ENCODE measurements at regions not wholly inside any gene's neighbourhood (a gene's known extent, or its start where the extent isn't known, plus 50 kb on each side); places are given as distances from the start of the nearest gene placed in this dataset.

DNA sequence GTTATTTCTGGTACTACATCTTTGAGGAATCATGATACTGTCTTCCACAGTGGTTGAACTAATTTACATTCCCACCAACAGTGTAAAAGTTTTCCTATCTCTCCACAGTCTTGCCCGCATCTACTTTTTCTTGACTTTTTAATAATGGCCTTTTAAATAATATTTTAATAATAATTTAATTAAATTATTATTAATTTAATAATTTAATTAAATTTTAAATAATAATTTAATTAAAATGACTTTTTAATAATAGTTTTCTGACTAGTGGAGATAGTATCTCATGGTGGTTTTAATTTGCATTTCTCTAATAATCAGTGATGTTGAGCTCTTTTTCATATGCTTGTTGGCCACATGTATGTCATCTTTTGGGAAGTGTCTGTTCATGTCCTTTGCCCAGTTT lies 1395.0 kb upstream of the ADGRL3 start:
- no peaks in the 10 kb centered on the region for H3K36me3 ChIP-seq (ENCODE audit: control insufficient read depth, insufficient read depth, low read length)

GRCh38 chr4:59814402-59815010 lies 1385.6 kb upstream of the ADGRL3 start:
- Histone ChIP-seq H3K4me1 (ENCODE audit: control insufficient read depth, insufficient read depth, low read length) (no peaks in the 10 kb centered on the region), H3K9me3 (ENCODE audit: control insufficient read depth, low read length) (no peaks in the 10 kb centered on the region), H3K27ac (ENCODE audit: insufficient read depth, low read depth, low read length, poor library complexity, severe bottlenecking) (no peak overlapping the region), H3K36me3 (ENCODE audit: control insufficient read depth, insufficient read depth, low read length) (no peaks in the 10 kb centered on the region), H3K4me3 (ENCODE audit: insufficient read depth, low read depth, low read length) (no peak overlapping the region), H3K27me3 (ENCODE audit: control insufficient read depth, insufficient read depth, low read length, poor library complexity, severe bottlenecking) (no peaks in the 10 kb centered on the region)
- 93 to 94% methylated on average over 3 of the region's 4 CpGs for WGBS, 2 experiments

More for the DNA sequence above, 1395.0 kb upstream of the ADGRL3 start:
- no peak overlapping the region for H3K4me3 ChIP-seq (ENCODE audit: insufficient read depth, low read depth, low read length)
- no peaks in the 10 kb centered on the region for H3K4me1 ChIP-seq (ENCODE audit: control insufficient read depth, insufficient read depth, low read length)
- WGBS, 2 experiments = no CpG with 5 or more reads among the region's 1 CpG
- H3K27me3 ChIP-seq (ENCODE audit: control insufficient read depth, insufficient read depth, low read length, poor library complexity, severe bottlenecking) = no peaks in the 10 kb centered on the region
- no peaks in the 10 kb centered on the region for H3K9me3 ChIP-seq (ENCODE audit: control insufficient read depth, low read length)
- no peak overlapping the region for H3K27ac ChIP-seq (ENCODE audit: insufficient read depth, low read depth, low read length, poor library complexity, severe bottlenecking)

DNA sequence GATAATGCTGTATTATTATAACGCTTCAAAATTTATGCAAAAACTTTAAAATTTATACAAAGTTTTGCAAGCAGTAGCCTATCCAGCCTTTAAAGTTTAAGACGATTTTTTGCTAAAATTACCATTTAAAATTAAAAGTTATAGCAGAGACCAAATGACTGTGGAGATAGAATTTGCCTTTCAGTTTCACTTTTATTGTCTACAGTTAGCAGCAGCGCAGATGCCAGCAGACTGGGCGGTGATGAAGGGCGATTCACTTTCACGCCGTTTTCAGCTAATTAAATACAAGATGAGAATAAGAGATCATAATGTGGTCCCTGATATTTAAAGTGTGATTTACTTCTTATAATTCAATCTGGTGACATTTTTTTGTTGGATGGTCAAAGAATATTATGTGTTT lies 1381.5 kb upstream of the ADGRL3 start:
- Histone ChIP-seq H3K27ac (ENCODE audit: insufficient read depth, low read depth, low read length, poor library complexity, severe bottlenecking) (no peak overlapping the region), H3K4me3 (ENCODE audit: insufficient read depth, low read depth, low read length) (no peak overlapping the region), H3K36me3 (ENCODE audit: control insufficient read depth, insufficient read depth, low read length) (no peaks in the 10 kb centered on the region), H3K27me3 (ENCODE audit: control insufficient read depth, insufficient read depth, low read length, poor library complexity, severe bottlenecking) (no peaks in the 10 kb centered on the region), H3K4me1 (ENCODE audit: control insufficient read depth, insufficient read depth, low read length) (no peaks in the 10 kb centered on the region), H3K9me3 (ENCODE audit: control insufficient read depth, low read length) (no peaks in the 10 kb centered on the region)
- WGBS, 2 experiments = 90 to 97% methylated on average over 5 to 6 of the region's 7 CpGs

DNA sequence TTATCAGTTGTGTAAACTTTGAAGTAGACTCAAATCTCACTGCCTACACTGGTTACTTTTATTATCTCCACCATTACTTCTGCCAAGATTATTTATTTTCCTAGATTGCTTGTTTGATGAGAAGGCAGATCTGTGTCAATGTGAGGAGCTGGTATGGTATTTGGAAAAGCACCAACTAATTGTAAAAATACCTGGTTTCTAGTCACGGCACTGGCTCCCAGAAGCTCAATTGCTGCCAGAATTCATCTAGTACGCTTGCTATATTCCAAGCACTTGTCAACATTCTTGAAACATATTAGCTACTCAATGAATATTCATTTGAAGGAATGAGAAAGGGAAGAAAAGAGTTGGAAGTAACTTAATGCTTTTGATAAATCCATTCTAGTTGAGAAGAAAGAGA lies 1376.8 kb upstream of the ADGRL3 start:
- 86 to 95% methylated on average over 2 of the region's 2 CpGs for WGBS, 2 experiments
- Histone ChIP-seq H3K36me3 (ENCODE audit: control insufficient read depth, insufficient read depth, low read length) (no peaks in the 10 kb centered on the region), H3K27me3 (ENCODE audit: control insufficient read depth, insufficient read depth, low read length, poor library complexity, severe bottlenecking) (no peaks in the 10 kb centered on the region), H3K9me3 (ENCODE audit: control insufficient read depth, low read length) (no peaks in the 10 kb centered on the region), H3K27ac (ENCODE audit: insufficient read depth, low read depth, low read length, poor library complexity, severe bottlenecking) (no peak overlapping the region), H3K4me1 (ENCODE audit: control insufficient read depth, insufficient read depth, low read length) (no peaks in the 10 kb centered on the region), H3K4me3 (ENCODE audit: insufficient read depth, low read depth, low read length) (no peak overlapping the region)

DNA sequence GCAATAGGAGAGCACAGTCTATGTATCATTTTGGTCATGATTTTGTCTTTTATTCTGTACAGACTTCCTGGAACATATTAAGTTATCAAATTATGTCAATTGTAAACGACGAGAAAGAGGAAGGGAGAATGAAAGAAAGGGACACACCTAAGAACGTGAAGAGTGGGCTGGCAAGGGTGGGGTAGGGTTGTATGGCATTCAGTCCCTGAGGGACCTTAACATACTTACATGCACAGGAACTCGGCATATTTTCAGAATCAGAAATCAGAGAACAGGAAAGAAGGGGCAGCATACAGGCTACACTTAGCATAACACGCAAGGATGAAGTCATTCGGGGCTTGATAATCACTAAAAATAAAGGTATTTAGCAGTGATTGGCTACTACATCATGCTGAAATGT lies 1375.0 kb upstream of the ADGRL3 start:
- no peak overlapping the region for H3K4me3 ChIP-seq (ENCODE audit: insufficient read depth, low read depth, low read length)
- H3K36me3 ChIP-seq (ENCODE audit: control insufficient read depth, insufficient read depth, low read length) = no peaks in the 10 kb centered on the region
- WGBS, 2 experiments = 90 to 97% methylated on average over 6 of the region's 6 CpGs
- H3K9me3 ChIP-seq (ENCODE audit: control insufficient read depth, low read length) = no peaks in the 10 kb centered on the region
- no peaks in the 10 kb centered on the region for H3K27me3 ChIP-seq (ENCODE audit: control insufficient read depth, insufficient read depth, low read length, poor library complexity, severe bottlenecking)
- no peaks in the 10 kb centered on the region for H3K4me1 ChIP-seq (ENCODE audit: control insufficient read depth, insufficient read depth, low read length)
- no peak overlapping the region for H3K27ac ChIP-seq (ENCODE audit: insufficient read depth, low read depth, low read length, poor library complexity, severe bottlenecking)

- Histone ChIP-seq H3K27ac (ENCODE audit: insufficient read depth, low read depth, low read length, poor library complexity, severe bottlenecking) (no peak overlapping the region), H3K9me3 (ENCODE audit: control insufficient read depth, low read length) (no peaks in the 10 kb centered on the region), H3K4me1 (ENCODE audit: control insufficient read depth, insufficient read depth, low read length) (no peaks in the 10 kb centered on the region), H3K4me3 (ENCODE audit: insufficient read depth, low read depth, low read length) (no peak overlapping the region), H3K27me3 (ENCODE audit: control insufficient read depth, insufficient read depth, low read length, poor library complexity, severe bottlenecking) (no peaks in the 10 kb centered on the region), H3K36me3 (ENCODE audit: control insufficient read depth, insufficient read depth, low read length) (no peaks in the 10 kb centered on the region)
- WGBS, 2 experiments = 94 to 96% methylated on average over 2 of the region's 2 CpGs
These were observed 1368.4 kb upstream of the ADGRL3 start for GRCh38 chr4:59831746-59832145.

DNA sequence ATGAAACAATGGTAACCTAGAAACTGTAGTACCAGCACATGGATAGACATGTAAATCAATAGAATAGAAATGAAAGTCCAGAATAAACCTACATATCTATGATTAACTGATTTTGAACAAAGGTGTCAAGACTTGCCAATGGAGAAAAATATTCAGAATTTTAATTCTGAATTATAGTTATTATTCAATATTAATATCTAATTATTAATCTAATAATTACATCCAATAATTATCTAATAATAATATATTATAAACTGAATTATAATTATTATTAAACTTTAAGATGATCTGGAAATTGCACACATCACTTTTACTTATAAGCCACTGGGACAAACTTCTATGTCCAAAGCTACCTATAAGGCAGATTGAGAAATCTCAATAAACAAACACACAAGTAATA lies 1365.2 kb upstream of the ADGRL3 start:
- H3K4me3 ChIP-seq (ENCODE audit: insufficient read depth, low read depth, low read length) = no peak overlapping the region
- H3K27me3 ChIP-seq (ENCODE audit: control insufficient read depth, insufficient read depth, low read length, poor library complexity, severe bottlenecking) = no peaks in the 10 kb centered on the region
- H3K36me3 ChIP-seq (ENCODE audit: control insufficient read depth, insufficient read depth, low read length) = no peaks in the 10 kb centered on the region
- no peak overlapping the region for H3K27ac ChIP-seq (ENCODE audit: insufficient read depth, low read depth, low read length, poor library complexity, severe bottlenecking)
- no peaks in the 10 kb centered on the region for H3K9me3 ChIP-seq (ENCODE audit: control insufficient read depth, low read length)
- no peaks in the 10 kb centered on the region for H3K4me1 ChIP-seq (ENCODE audit: control insufficient read depth, insufficient read depth, low read length)

DNA sequence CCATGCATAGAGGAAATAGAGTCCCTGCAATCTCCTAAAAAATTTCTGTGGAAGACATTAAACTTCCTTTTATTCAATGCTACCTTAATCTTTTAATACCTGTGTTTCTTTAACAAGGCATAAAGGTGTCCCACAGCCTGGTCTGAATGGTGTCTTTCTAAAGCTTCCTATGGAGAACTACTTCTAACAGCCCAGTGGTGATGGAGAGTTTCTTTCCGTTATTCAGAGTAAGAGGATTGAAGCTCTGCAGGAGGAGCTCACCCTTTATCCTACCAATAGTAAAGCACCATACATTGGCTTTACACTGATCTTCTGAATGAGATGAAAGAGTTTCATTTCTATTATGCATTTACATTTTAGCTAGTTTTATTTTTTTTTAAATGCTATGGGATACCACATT lies 1362.4 kb upstream of the ADGRL3 start:
- no peak overlapping the region for H3K27ac ChIP-seq (ENCODE audit: insufficient read depth, low read depth, low read length, poor library complexity, severe bottlenecking)
- H3K9me3 ChIP-seq (ENCODE audit: control insufficient read depth, low read length) = no peaks in the 10 kb centered on the region
- H3K4me1 ChIP-seq (ENCODE audit: control insufficient read depth, insufficient read depth, low read length) = no peaks in the 10 kb centered on the region
- 40% methylated on average over 1 of the region's 1 CpG; no CpG with 5 or more reads in 1 of the 2 experiments for WGBS, 2 experiments
- H3K36me3 ChIP-seq (ENCODE audit: control insufficient read depth, insufficient read depth, low read length) = no peaks in the 10 kb centered on the region
- H3K4me3 ChIP-seq (ENCODE audit: insufficient read depth, low read depth, low read length) = no peak overlapping the region
- H3K27me3 ChIP-seq (ENCODE audit: control insufficient read depth, insufficient read depth, low read length, poor library complexity, severe bottlenecking) = no peaks in the 10 kb centered on the region

- H3K9me3 ChIP-seq (ENCODE audit: control insufficient read depth, low read length) = no peaks in the 10 kb centered on the region
- 76 to 90% methylated on average over 3 of the region's 3 CpGs for WGBS, 2 experiments
- no peaks in the 10 kb centered on the region for H3K4me1 ChIP-seq (ENCODE audit: control insufficient read depth, insufficient read depth, low read length)
- no peak overlapping the region for H3K4me3 ChIP-seq (ENCODE audit: insufficient read depth, low read depth, low read length)
- H3K27ac ChIP-seq (ENCODE audit: insufficient read depth, low read depth, low read length, poor library complexity, severe bottlenecking) = no peak overlapping the region
- no peaks in the 10 kb centered on the region for H3K27me3 ChIP-seq (ENCODE audit: control insufficient read depth, insufficient read depth, low read length, poor library complexity, severe bottlenecking)
- H3K36me3 ChIP-seq (ENCODE audit: control insufficient read depth, insufficient read depth, low read length) = no peaks in the 10 kb centered on the region
These were observed 1361.9 kb upstream of the ADGRL3 start for GRCh38 chr4:59838236-59838635.

DNA sequence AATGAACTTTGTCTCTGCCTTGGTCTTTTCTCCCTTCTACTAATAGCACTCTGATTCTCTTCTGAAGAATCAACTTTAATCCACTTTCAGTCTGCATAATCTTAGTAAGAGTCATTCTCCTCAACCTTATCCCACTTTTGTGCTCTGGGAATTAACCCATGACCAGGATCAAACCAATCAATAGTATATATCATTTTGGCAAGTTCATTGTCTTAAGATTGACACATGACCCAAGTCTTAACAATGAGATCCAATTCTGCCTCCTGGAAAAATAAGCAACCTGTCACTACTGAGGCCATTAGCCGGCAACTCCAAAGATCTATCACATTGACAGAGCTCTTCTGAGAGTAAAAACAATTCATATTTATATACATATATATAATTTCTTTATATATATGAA lies 1358.4 kb upstream of the ADGRL3 start:
- H3K36me3 ChIP-seq (ENCODE audit: control insufficient read depth, insufficient read depth, low read length) = no peaks in the 10 kb centered on the region
- H3K27me3 ChIP-seq (ENCODE audit: control insufficient read depth, insufficient read depth, low read length, poor library complexity, severe bottlenecking) = no peaks in the 10 kb centered on the region
- H3K4me3 ChIP-seq (ENCODE audit: insufficient read depth, low read depth, low read length) = no peak overlapping the region
- no peaks in the 10 kb centered on the region for H3K9me3 ChIP-seq (ENCODE audit: control insufficient read depth, low read length)
- H3K4me1 ChIP-seq (ENCODE audit: control insufficient read depth, insufficient read depth, low read length) = no peaks in the 10 kb centered on the region
- WGBS, 2 experiments = no CpG with 5 or more reads among the region's 1 CpG
- H3K27ac ChIP-seq (ENCODE audit: insufficient read depth, low read depth, low read length, poor library complexity, severe bottlenecking) = no peak overlapping the region

DNA sequence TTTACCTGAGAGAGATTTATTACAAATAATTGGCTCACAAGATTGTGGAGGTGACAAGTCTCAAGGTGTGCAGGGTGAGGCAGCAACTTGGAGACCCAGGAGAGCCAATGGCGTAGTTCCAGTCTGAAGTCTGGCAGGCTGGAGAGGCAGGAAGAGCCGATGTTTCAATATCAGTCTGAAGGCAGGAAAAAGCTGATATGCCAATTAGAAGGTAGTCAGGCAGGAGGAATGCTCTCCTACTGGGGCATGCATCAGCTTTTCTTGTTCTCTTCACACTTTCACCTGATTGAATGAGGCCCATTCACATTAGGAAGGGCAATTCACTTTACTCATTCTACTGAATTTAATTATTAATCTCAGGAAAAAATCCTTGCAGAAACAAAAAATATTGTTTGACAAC lies 1351.7 kb upstream of the ADGRL3 start:
- WGBS, 2 experiments = 74 to 77% methylated on average over 2 of the region's 2 CpGs

More for the DNA sequence above, 1351.7 kb upstream of the ADGRL3 start:
- Histone ChIP-seq H3K27me3 (ENCODE audit: control insufficient read depth, insufficient read depth, low read length, poor library complexity, severe bottlenecking) (no peaks in the 10 kb centered on the region), H3K9me3 (ENCODE audit: control insufficient read depth, low read length) (no peaks in the 10 kb centered on the region), H3K4me1 (ENCODE audit: control insufficient read depth, insufficient read depth, low read length) (no peaks in the 10 kb centered on the region), H3K27ac (ENCODE audit: insufficient read depth, low read depth, low read length, poor library complexity, severe bottlenecking) (no peak overlapping the region), H3K36me3 (ENCODE audit: control insufficient read depth, insufficient read depth, low read length) (no peaks in the 10 kb centered on the region), H3K4me3 (ENCODE audit: insufficient read depth, low read depth, low read length) (no peak overlapping the region)

Data from ectodermal cell (in vitro differentiated cells).